ENCODE measurements at regions not wholly inside any gene's neighbourhood (a gene's known extent, or its start where the extent isn't known, plus 50 kb on each side); places are given as distances from the start of the nearest gene placed in this dataset.
"Not testable (repeated sequence)": the region's sequence is repeated elsewhere in the genome, so short reads cannot be mapped to it uniquely, and the experiment has no call there.

DNA sequence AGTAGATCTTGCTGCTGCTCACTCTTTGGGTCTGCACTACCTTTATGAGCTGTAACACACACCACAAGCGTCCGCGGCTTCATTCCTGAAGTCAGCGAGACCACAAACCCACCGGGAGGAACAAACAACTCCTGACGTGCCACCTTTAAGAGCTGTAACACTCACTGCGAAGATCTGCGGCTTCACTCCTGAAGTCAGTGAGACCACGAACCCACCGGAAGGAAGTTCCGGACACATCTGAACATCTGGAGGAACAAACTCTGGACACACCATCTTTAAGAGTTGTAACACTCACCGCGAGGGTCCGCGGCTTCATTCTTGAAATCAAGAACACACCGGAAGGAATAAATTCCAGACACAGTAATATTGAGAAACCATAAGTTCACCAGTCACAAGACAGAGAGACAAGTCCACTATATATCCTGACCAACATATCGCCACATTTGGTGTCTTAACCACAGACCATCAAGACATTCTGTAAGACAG is 58.4 kb upstream of the RNF38 start:
- TF ChIP-seq, protein P1, sequence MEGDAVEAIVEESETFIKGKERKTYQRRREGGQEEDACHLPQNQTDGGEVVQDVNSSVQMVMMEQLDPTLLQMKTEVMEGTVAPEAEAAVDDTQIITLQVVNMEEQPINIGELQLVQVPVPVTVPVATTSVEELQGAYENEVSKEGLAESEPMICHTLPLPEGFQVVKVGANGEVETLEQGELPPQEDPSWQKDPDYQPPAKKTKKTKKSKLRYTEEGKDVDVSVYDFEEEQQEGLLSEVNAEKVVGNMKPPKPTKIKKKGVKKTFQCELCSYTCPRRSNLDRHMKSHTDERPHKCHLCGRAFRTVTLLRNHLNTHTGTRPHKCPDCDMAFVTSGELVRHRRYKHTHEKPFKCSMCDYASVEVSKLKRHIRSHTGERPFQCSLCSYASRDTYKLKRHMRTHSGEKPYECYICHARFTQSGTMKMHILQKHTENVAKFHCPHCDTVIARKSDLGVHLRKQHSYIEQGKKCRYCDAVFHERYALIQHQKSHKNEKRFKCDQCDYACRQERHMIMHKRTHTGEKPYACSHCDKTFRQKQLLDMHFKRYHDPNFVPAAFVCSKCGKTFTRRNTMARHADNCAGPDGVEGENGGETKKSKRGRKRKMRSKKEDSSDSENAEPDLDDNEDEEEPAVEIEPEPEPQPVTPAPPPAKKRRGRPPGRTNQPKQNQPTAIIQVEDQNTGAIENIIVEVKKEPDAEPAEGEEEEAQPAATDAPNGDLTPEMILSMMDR (IDR thresholded peaks at IDR 0.05; ENCODE audit: low read length) = not testable (repeated sequence)
- not testable (repeated sequence) for TF ChIP-seq EZH2 (optimal IDR thresholded peaks at IDR 0.05; ENCODE audit: low read depth, low read length)

All from MM.1S (cell line).